ENCODE measurements at regions not wholly inside any gene's neighbourhood (a gene's known extent, or its start where the extent isn't known, plus 50 kb on each side); places are given as distances from the start of the nearest gene placed in this dataset.

DNA sequence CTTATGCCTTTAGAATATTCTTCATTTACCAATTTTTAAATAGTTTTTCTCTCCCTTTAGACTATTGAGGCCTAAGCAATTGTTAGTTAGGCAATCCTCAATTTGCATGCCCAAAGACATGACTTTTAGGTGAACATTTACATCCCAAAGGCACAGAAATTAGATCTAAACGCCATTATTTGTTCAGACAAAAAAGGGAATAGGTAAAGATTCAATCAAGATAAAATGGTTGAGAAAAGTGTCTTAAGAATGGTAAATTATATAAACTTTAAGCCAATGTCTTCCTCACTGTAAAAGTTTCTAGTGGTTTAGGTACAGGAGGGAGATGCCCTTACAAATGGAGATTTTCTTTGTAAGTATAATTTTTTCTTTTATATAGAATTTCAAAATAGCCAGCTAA lies 50.2 kb upstream of the MME start:
- DNase-seq, result no peak

DNA sequence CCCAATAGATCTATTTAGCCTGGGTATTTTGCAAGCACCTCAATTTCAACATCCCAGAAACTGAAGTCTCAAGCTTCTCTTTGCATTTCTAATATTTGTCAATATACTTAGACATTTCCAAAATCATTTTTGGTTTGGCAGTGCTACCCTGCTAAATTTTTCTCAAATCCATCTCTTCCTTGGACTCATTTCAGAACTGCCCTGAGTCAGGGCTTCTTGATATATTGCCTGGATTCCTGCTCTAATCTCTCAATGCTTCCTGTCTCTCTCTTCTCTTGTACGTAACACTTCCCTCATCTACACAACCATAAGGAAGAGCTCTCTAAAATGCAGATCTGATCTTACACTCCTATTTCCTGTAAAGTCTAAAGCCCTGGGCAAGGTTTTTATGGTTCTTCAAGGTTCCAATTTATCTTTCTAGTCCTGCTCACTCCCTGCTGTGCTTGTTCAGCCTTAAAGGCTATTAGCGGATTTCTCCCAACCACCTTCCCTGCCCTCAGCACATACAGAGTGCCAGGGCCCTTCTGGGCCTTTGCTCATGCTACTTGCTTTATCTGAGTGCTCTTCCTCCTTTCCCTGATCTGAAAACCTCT lies 53.0 kb upstream of the MME start:
- no peak for DNase-seq

DNA sequence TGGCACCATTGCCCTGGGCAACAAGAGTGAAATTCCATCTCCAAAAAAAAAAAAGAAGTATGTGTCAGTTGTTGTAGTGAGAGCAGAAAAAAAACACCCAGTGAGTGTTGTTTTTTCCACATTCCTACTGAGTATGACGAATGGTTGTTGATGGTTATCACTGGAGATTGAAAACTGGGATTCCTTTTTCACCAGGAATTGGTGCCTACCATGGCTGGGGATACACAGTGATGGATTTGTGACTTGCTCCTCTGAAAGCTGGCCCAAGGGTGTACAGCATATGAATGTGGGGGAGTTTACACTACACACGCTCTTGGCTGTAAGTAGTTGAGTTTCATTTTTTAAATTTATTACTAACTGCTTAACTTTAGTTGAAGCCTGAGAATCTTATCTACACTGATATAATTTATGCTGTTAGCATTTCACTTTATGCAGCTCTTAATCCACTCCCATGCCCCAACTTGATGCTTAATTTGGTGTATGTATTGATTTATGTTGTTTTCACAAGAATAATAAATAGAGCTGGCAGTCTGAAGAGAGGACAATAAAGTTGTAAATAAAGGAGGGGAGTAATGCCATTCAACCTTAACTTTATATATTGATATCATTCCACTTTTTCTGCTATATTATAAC lies 56.0 kb upstream of the MME start:
- DNase-seq, result no peak

GRCh38 chr3:155022896-155023295 lies 57.2 kb upstream of the MME start:
- no peak for DNase-seq

DNA sequence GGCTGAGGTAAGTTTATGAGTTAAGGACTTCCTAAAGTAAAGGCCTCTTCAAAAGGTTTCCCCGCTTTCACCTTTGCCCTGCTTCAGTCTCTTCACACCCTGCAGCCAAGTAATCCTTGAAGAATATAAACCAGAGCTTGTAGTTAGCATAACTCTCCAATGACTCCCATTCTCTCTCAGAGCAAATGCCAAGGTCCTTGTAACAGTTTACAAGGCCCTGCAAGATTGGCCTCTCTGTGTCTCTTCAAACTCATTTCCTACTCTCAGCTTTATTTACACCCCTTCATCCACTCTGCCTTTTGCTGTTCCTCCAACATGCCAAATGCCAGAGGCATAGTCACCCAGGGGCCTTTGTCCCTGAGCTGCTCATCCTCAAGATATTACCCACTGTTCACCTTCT lies 60.5 kb upstream of the MME start:
- DNase-seq, result no peak

DNA sequence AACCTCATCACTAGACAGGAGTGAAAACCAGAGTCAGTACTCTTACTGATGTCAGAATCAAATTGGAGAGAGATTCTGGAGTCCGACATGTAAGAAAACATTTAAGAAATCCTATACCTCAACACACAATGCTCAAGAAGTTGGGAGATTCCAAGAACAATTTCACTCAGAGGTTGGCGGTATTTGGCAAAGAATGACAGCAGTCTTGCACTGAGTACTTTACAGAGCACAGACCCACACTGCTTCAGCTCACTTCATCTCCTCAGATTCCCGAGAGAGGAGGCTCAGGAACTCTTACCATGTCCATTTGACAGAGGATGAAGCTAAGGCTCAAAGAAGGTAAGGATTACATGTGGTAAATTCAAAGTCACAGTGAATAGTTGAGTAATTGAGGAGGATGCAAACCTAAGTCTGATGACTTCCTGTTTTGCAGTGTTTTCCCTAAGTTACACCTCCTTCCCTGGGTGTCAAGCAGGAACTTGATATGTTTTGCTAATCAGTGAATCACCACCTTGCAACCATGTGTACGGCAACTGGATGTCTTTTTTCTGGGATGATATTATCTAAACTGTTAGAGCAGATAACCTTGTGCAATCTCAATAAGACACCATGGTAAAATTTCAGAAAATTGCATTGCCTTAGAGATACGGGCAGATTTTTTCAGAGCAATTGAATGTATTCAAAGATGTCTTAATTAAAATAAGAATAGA lies 61.3 kb upstream of the MME start:
- no peak for DNase-seq

GRCh38 chr3:155015776-155016436 lies 64.2 kb upstream of the MME start:
- no peak for DNase-seq

DNA sequence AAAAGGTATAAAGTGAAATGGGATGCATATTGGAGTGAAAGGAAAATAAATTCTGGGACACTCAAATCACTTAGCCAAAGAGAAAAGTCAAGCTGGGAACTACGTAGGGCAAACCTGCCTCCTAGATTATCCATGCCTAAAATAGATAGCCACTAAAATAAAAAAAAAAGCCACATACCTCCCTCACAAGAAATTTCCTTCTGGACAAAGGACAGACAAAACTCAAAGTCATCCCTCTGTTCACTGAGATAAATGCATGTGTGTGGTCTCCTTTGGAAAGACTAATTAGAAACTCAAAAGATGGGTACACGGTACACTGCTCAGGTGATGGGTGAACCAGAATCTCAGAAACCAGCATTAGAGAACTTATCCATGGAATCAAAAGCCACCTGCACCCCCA lies 65.2 kb upstream of the MME start:
- DNase-seq, result no peak

DNA sequence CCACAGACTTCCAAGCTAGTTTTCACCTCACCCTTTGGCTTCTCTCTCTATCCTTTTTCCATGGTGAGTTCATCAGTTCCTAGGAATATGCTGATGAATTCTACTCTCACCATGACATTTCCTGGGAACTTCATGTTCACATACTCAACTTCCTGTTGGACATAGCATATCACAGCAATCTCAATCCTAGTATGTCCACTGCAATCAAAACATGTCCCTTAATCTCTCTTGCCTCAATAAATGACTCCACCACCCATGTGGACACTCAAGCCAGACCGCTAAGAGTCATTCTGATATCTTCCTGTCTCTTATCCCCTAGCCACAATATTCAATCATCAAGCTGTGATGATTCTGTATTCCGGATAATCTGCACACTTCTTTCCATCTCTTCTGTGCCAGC lies 66.7 kb upstream of the MME start:
- DNase-seq, result no peak

GRCh38 chr3:155012584-155012983 lies 67.5 kb upstream of the MME start:
- no peak for DNase-seq

GRCh38 chr3:155010416-155010815 lies 69.7 kb upstream of the MME start:
- DNase-seq, result no peak

DNA sequence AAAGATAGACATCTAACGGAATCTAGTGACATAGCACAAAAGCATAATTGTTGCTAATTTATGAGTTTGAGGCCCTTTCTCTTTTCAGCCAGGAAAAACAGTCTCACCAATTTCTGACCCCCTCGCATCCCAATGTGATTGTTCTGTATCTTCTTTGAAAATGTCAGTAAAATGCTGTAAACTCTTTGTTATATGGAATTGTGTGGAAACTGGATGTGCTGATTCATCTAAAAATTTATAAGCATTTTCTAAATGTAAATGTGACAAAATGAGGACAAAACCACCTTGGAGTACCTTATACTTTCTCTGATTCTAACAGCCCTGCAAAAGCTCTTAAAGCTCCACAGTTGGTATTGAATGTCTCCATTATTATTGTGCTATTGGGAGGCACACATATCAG lies 70.9 kb upstream of the MME start:
- no peak for DNase-seq

GRCh38 chr3:155007729-155008128 lies 72.4 kb upstream of the MME start:
- no peak for DNase-seq

DNA sequence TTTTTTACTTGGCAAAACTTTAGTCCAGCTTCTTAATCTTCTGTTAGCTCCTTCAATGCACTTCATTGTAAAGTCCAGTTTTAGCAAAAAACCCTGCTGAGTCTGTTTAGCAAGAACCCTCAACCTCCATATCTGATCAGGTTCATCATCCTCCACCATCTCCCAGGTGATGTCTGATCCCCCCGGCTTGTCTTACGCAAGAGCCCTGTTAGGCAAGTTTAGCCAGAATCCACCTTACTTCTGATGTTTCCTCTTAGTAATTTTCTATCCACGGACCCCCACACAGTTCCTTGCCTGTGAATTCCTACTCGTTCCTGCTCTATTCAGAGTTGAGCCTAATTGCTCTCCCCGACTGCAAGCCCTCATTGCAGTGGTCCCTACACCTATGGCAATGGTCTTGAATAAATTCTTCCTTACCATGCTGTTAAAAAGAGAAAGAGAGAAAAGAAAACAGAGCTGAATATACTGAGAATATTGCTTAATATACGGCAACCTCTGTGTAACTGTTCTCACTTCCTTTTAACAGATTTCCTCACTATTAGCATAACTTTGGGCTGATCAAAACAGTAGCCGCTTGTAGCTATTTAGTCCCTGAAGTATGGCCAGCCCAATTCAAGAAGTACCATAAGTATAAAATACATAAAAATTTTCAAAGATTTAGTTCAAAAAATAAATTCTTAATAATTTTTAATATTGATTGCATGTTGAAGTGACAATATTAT lies 78.7 kb upstream of the MME start:
- DNase-seq, result no peak

DNA sequence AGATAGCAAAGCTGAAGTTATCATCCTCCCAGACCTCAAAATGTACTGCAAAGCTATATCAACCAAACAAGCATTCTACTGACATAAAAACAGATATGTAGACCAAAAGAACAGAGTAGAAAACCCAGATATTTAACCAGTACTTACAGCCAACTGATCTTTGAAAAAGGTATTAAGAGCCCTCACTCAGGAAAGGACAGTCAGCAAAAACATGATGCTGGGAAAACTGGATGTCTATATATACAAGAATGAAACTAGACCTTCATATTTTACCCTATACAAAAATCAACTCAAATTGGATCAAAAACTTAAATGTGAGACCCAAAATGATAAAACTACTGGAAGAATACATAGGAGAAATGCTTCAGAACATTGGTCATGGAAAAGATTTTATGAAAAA lies 87.5 kb upstream of the MME start:
- DNase-seq, result no peak

DNA sequence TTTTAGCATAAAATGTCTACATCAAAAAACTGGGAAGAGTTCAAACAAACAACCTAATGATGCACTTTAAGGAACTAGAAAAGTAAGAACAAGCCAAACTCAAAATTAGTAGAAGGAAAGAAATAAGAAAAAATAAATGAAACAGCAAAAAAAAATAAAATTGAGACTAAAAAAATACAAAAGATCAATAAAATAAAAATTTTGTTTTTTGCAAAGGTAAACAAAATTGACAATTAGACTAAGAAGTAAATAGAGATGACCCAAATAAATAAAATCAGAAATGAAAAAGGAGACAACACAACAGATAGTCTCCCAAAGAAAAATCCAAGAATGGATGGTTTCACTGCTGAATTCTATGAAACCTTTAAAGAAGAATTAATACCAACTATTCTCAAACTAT lies 89.6 kb upstream of the MME start:
- no peak for DNase-seq

DNA sequence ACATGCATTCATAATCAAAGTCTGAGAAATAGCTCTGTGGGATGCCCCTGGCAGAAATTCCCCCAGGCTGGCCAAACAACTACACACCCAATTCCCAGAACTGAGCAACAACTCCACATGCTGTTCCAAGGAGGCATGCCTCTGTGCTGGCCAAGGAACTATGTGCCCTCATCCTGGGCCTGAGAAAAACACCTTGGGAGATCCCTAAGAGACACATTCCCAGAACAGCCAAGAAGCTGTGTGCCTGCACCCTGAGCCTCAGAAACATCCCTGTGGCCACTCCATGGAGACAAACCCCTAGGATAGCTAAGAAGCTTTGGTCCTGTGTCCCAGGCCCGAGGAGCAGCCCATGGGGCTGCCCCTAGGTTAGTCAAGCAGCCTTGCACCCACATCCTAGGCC lies 92.3 kb upstream of the MME start:
- DNase-seq, result no peak

DNA sequence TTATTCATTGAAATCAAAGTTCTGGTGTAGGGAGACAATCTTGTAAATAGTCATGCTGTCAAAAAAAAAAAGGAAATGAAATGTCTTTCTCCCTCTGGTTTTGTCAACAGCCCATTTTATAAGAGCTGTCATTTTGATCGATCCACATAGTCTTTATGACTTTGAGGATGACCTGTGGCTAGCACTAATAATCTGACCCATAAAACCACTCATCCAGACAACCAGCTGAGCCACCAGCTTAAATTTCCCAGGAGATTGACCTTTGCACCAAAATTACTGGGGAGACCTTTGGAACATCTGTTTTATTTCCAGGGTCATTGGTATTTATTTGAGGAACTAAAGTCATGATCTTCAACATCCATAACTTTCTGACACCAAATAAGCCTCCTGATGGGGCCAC lies 98.5 kb upstream of the MME start:
- DNase-seq, result no peak

GRCh38 chr3:154981201-154981600 lies 98.9 kb upstream of the MME start:
- no peak for DNase-seq

DNA sequence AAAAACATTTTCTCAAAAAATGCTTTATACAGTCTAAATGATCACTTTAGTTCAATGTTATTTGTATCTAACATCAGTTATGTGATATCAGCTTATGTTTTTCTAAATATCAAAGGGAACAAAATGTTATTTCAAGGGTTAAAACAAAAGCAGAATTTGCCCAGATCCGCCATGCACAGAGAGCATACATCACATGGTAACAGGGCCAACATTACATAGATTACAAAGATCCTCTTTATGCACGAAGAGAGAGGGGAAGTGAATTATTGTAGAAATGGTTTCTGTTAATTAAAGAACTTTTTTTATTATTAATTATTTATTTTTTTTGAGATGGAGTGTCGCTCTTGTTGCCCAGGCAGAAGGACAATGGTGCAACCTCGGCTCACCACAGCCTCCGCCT lies 100.8 kb upstream of the MME start:
- DNase-seq, result no peak

GRCh38 chr3:154977666-154978065 lies 102.5 kb upstream of the MME start:
- DNase-seq, result no peak

- no peak for DNase-seq
These were observed 103.8 kb upstream of the MME start for GRCh38 chr3:154976072-154976983.
